ENCODE measurements at regions not wholly inside any gene's neighbourhood (a gene's known extent, or its start where the extent isn't known, plus 50 kb on each side); places are given as distances from the start of the nearest gene placed in this dataset.
"Not testable (repeated sequence)": the region's sequence is repeated elsewhere in the genome, so short reads cannot be mapped to it uniquely, and the experiment has no call there.

DNA sequence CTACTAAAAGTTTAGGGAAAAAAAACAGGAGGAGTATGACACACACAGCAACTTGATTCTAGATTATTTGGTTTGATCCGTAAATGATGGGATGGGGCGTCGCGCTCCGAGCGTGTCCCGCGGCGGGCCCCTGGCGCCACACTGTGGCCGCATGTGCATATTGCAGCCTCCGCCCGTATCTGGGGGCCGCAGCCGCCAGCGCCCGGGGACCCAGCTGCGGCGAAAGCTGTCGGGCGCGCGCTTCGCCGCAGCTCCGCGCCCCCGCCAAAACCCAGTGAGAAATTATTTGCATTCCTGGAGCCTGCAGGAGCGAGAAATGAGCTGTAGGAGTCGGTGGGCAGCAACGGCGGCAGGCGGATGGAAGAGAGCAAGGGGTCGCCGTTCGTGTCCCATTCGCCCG, 87.3 kb downstream of the FAM72C start:
- TF ChIP-seq POLR2AphosphoS5 (IDR thresholded peaks at IDR 0.05); EZH2 (IDR thresholded peaks at IDR 0.05; ENCODE audit: borderline replicate concordance, insufficient read depth, low read length, poor library complexity, severe bottlenecking); RAD21 (conservative IDR thresholded peaks at IDR 0.05); EP300 (conservative IDR thresholded peaks at IDR 0.05; ENCODE audit: poor library complexity, severe bottlenecking); TAF1 (IDR thresholded peaks at IDR 0.05; ENCODE audit: low read depth); SMC3 (conservative IDR thresholded peaks at IDR 0.05; ENCODE audit: poor library complexity): not testable (repeated sequence)
- TF ChIP-seq, protein P1, sequence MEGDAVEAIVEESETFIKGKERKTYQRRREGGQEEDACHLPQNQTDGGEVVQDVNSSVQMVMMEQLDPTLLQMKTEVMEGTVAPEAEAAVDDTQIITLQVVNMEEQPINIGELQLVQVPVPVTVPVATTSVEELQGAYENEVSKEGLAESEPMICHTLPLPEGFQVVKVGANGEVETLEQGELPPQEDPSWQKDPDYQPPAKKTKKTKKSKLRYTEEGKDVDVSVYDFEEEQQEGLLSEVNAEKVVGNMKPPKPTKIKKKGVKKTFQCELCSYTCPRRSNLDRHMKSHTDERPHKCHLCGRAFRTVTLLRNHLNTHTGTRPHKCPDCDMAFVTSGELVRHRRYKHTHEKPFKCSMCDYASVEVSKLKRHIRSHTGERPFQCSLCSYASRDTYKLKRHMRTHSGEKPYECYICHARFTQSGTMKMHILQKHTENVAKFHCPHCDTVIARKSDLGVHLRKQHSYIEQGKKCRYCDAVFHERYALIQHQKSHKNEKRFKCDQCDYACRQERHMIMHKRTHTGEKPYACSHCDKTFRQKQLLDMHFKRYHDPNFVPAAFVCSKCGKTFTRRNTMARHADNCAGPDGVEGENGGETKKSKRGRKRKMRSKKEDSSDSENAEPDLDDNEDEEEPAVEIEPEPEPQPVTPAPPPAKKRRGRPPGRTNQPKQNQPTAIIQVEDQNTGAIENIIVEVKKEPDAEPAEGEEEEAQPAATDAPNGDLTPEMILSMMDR (IDR thresholded peaks at IDR 0.05; ENCODE audit: poor library complexity, severe bottlenecking), result not testable (repeated sequence)

Measured in neural cell (in vitro differentiated cells).